ENCODE measurements at regions not wholly inside any gene's neighbourhood (a gene's known extent, or its start where the extent isn't known, plus 50 kb on each side); places are given as distances from the start of the nearest gene placed in this dataset.

DNA sequence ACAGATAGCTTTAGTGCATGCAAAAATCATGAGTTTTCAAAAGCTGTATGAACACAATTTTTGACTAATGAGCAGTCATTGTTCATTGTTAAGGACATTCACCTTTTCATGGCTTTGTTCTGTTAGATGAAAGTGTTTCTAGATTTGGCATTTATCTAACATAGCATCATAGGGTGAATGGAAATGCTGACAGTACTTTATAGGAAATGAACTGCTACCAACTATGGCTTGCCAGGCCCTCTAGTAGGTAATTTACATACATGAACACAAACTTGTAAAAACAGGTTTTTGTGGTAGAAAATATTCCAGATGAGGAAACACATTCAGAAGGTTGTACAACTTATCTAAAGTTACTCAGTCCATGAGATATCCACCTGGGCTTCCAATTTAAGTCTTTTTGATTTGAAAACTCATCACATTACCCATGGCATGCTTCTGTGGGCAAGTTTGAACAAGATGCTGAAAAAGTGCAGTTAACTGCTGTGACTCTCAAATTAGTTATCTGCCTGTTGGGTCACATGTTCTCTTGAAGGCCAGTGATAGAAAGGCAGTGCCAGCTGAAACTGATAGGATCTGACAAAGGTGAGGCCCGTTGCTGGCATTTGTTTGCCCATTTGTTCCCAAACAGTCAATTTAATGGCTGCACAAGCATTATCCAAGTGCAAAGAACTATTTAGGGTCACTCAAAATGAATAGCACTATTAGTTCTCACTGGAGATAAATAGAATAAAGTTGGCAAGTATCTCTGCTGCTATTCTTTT lies 399.1 kb downstream of the MAN2A1 start:
- no peak for TF ChIP-seq CTCF (IDR thresholded peaks at IDR 0.05; ENCODE audit: insufficient read depth, low read length)
- TF ChIP-seq POLR2AphosphoS5 (IDR thresholded peaks at IDR 0.05; ENCODE audit: low read depth) = no peak
